ENCODE measurements at regions not wholly inside any gene's neighbourhood (a gene's known extent, or its start where the extent isn't known, plus 50 kb on each side); places are given as distances from the start of the nearest gene placed in this dataset.

GRCh38 chr17:70752966-70753467, 583.7 kb downstream of the KCNJ2 start:
- no peak for DNase-seq

- no peak for DNase-seq
Measured at GRCh38 chr17:70763018-70763417, 593.7 kb downstream of the KCNJ2 start.

- peak; percentile 38 for DNase-seq
Measured at GRCh38 chr17:70767102-70767701, 597.9 kb downstream of the KCNJ2 start.

- DNase-seq, result no peak
Measured at GRCh38 chr17:70769956-70770355, 600.6 kb downstream of the KCNJ2 start.

GRCh38 chr17:70771804-70772386, 602.6 kb downstream of the KCNJ2 start:
- no peak for DNase-seq

- DNase-seq, result no peak
Measured at GRCh38 chr17:70772761-70773160, 603.4 kb downstream of the KCNJ2 start.

- no peak for DNase-seq
Measured at GRCh38 chr17:70773258-70773657, 603.9 kb downstream of the KCNJ2 start.

GRCh38 chr17:70774339-70775117, 605.2 kb downstream of the KCNJ2 start:
- no peak for DNase-seq

- no peak for DNase-seq
Measured at GRCh38 chr17:70775679-70776078, 606.3 kb downstream of the KCNJ2 start.

GRCh38 chr17:70776441-70776840, 607.1 kb downstream of the KCNJ2 start:
- no peak for DNase-seq

GRCh38 chr17:70780031-70780430, 610.7 kb downstream of the KCNJ2 start:
- peak; percentile 3 for DNase-seq

GRCh38 chr17:70786081-70786480, 616.7 kb downstream of the KCNJ2 start:
- no peak for DNase-seq

- no peak for DNase-seq
Measured at GRCh38 chr17:70787721-70788300, 618.5 kb downstream of the KCNJ2 start.

GRCh38 chr17:70791748-70792443, 622.6 kb downstream of the KCNJ2 start:
- DNase-seq, result no peak

GRCh38 chr17:70794738-70795137, 625.4 kb downstream of the KCNJ2 start:
- DNase-seq, result no peak

GRCh38 chr17:70795620-70796019, 626.3 kb downstream of the KCNJ2 start:
- DNase-seq, result no peak

- no peak for DNase-seq
Measured at GRCh38 chr17:70796757-70797156, 627.4 kb downstream of the KCNJ2 start.

GRCh38 chr17:70797166-70797565, 627.8 kb downstream of the KCNJ2 start:
- DNase-seq, result no peak

- DNase-seq, result peak; percentile 30
Measured at GRCh38 chr17:70804161-70804560, 634.8 kb downstream of the KCNJ2 start.

- DNase-seq, result no peak
Measured at GRCh38 chr17:70808596-70808995, 639.3 kb downstream of the KCNJ2 start.

- peak; percentile 13 for DNase-seq
Measured at GRCh38 chr17:70810609-70811008, 641.3 kb downstream of the KCNJ2 start.

- peak; percentile 50 for DNase-seq
Measured at GRCh38 chr17:70813355-70813930, 644.1 kb downstream of the KCNJ2 start.

- no peak for DNase-seq
Measured at GRCh38 chr17:70819183-70819582, 649.9 kb downstream of the KCNJ2 start.

Measured in EL (cell line).